ENCODE measurements at regions not wholly inside any gene's neighbourhood (a gene's known extent, or its start where the extent isn't known, plus 50 kb on each side); places are given as distances from the start of the nearest gene placed in this dataset.

DNA sequence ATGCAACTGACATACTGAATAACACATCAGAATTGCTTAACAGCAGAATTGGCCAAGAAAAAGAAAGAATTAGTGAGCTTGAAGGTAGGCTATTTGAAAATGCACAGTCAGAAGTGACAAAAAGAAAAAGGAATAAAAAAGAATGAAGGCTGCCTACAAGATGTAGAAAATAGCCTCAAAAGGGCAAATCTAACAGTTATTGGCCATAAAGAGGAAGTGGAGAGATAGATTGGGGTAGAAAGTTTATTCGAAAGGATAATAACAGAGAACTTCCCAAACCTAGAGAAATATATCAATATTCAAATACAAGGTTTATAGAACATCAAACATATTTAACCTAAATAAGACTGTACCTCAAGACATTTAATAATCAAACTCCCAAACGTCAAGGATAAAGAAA, 67.5 kb downstream of the ATP6V1G3 start:
- DNase-seq, result no peak

DNA sequence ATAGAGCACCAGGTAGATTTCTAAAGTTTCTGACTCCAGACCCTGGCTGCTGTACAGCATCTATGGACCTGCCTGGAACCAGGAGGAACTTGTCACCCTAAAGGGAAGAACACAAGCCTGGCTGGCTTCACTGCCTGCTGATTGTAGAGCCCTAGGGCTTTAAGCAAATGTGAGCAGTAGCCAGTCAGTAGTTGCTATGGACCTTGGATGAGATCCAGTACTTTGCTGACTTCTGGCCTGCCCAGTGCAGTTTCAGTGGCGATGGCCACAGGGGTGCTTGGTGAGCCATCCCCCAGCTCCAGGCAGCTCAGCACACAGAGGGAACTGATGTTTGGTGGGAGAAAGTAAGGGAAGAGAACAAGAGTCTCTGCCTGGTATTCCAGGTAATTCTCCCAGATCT, 68.4 kb downstream of the ATP6V1G3 start:
- no peak for DNase-seq

DNA sequence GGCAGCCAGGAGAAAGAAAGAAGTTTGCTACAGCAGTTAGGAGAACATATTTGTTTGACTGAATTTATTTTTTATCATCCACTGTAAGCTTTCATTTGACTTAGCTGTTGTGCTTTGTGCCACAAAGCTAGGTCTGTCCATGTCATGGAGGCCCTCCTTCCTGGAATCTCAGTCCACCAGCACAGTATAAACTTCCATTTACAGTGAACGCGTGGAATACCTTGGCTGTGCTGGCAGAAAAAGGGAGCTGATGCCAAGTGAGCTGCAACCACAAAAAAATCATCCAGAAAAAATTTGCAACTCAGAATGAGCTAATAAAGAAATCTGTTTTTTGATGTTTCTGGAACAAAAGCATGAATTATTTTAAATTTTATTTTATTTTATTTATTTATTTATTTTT, 72.6 kb downstream of the ATP6V1G3 start:
- DNase-seq, result no peak

DNA sequence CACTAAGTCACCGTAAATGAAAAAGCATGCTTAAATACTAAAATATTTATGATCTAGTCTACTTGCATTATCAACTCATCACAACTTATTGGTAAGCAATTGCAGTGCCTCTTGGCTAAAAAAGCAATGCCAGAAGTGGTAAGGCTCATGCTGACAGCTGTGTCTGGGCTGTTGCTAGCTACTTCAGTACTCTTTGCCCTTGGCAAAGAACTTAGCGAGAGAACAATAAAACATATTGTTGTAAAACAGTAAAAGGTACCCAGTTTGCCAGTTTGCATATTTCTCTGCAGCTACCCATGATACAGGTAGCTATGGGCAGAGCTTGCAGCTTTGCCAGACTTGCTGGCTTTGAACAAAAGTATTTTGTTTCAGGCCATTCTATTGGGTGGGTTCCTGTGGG, 73.1 kb downstream of the ATP6V1G3 start:
- DNase-seq, result no peak

DNA sequence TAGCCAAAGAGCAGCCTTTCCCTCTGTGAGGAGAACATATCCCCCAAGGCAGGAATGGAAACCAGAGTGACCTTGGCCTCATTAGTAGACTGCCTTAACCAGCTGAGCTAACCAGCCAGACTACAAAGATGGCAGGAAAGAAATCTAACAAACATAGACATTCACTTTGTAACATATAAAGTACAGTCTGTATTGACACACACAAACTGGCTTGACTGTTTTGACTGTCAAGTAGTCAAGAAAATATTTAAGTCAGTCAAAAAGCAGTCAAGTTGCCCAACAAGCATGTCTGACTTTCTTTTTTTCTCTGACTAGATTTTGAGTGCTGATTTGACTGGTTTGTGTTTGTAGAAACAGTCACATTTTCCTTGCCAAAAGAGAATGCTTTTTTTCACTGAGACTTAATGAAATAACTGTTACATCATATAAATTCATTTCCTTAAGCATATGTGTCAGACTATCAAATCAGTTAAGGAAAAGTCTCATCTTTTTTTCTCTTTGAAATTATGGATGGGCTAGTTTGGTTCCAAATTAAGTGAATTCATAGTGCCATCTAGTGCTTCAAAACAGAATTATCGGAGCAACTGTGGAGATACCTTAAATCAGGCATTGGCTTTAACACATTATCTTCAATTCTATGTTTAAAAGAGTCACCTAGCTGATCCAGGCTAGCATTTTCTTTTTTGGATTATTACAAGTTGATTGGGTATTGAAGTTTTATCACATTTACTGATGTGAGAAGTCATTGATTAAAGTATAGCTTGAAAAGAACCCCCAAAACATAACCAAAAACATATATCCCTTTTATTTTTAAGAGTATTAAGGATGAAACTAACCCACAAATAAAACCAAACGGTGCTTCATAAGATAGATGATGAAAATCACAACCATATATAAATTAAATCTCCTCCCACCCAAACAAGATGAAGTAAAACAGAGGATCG, 75.0 kb downstream of the ATP6V1G3 start:
- peak; percentile 26 for DNase-seq

DNA sequence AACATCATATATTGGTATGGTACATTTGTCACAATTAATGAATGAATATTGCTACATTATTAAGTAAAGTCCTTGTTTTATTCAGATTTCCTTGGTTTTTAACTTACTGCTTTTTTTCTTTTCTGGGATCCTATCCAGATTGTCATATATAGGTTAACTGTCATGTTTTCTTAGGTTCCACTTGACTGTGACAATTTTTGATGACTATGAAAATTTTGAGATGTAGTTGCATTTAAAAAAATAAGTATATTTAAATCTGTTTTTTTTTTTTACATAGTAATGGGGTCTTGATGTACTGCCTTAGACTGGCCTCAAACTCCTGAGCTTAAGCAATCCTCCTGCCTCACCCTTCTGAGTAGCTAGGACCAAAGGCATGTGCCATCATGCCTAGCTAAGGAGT, 76.8 kb downstream of the ATP6V1G3 start:
- no peak for DNase-seq

DNA sequence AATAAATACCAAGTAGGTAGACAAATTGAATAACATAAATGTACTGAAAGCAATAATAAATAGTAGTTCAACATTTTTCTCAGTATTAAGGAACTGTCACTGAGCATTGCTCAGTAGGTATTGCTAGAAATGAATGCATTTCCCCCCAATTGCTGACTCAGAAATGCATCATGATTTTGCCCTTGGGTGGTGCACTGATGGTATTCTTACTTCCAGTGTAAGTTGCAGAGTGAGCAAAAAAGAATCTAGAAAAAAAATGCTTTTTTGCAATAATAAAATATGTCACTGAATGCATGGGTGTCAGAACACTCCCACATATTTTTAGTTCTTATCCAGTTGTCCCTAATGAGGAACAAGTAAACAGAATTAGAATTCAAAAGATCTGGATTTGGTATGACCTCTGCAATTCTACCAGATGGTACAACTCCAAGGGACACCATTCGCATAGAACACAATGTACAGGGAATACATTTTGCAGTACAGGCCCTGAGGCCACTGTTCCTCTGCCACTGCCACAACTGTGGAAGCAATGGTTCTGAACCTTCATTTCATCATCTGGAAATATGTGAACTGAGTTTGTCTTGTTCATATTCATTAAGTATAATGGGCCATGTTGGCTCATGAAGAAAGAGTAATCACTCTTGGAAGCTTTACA, 78.0 kb downstream of the ATP6V1G3 start:
- DNase-seq, result no peak

DNA sequence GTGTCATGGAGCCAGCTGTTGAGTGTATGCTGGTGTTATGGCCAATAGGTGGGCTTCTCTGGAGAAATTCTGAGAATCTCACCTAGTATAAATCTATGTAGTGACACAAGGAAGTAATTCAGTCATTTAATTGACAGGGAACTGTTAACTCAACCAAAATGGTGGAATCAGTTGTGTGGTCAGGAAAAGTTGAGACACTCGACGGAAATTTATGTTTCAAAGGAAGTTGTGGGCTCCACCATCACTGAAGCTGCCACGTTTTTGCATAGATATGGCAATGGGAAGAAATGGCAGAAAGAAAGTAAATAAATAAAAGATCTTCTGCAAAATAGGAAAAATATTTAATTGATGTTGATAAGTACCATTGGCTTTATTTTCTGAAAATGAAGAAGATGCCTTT, 84.5 kb downstream of the ATP6V1G3 start:
- no peak for DNase-seq

DNA sequence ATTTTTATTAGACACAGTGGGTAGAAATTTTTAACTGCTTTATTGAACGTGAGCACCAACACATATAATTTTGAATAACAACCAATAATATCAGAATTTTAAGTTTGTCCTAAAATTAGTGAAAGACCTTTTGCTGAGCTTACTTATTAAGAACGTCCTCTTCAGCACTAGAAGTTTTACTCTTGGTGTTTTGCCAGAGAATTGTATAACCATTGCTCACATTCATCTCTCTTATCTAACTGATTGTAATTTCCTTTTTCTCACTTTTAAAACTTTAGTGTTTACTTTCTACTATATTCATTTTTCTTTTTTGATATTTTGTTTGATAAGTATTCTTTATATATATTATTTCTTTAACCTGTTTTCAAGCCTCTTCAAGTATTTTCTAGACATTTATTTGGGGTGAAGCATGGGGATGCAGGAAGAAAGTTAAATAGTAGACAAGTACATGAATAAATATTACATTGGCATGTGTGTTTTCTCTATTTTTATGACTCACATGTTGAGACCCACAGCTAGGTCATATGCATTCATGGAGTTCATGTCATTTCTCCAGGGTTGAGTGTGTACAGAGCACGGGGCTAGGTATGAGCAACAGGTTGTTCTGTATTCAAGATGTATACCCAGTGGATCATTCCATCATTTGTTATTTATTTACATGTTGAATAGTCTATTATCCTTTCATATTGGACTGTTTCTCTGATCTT, 90.6 kb downstream of the ATP6V1G3 start:
- DNase-seq, result no peak

DNA sequence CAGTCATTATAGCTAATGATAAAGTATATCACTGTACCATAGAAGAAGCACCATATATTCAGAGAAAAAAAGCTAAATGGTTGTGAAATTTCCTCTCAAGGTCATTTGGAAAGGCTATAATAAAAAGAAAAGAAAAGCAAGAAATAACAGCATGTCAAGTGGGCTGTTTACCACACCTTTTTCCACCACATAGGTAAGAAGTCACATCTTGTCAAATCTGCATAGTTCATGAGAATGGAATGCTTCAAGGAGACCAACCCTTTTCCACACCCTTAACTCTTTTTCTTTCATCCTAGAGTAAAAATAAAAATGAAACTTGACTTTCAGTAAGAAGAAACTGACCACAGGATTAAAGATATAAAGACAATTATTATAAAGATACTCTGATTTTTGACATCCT, 91.2 kb downstream of the ATP6V1G3 start:
- no peak for DNase-seq

DNA sequence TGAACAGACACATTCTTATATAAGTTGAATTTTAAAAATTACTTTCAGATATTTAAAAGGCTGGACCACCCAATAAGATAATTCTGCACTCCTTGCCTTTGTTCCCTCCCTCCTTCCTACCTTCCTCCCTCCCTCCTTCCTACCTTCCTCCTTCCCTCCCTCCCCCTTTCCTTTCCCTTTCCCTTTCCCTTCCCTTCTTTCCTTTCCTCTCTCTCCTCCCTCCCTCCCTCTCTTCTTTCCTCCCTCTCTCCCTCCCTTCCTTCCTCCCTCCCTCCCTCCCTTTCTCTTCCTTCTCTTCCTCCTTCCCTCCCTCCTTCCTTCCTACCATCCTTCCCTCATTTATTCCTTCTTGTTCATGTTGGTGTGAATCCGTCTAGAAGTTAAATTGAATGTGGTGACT, 93.0 kb downstream of the ATP6V1G3 start:
- no peak for DNase-seq

DNA sequence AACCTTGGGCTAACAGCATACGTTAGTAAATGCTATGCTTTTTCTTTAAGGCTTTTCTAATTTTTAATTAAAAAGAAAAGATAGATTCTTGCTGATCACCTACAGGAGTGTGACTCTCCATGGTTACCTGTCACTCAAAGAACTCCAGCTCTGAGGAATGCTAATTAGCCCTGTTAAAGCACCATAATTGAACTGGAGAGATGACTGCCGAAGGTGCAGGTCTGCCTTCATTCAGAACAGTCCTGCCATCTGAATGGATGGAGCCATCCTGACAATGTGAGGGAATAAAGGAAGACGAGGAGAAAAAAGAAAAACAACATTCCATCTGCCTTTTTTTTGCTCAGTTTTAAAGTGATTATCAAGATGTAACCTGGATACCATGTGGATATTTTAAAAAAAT, 94.6 kb downstream of the ATP6V1G3 start:
- no peak for DNase-seq

DNA sequence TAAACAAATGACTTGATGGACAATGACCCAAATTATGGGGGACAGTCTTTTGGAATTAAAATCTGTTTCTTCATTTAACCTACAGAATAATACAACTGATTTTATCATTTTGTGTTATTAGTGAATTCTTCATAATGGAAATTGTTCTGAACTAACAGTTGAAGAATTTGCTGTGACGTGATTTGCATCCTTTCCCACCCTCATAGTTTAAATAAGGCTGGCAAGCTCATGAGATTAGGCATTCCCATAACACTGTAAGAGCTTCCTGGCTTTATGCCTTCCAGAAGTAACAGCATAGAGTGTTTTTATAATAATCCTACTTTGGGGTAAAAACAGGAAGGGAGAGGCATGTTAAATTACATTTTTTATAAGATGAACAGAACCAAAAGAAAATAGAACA, 95.7 kb downstream of the ATP6V1G3 start:
- DNase-seq, result no peak

DNA sequence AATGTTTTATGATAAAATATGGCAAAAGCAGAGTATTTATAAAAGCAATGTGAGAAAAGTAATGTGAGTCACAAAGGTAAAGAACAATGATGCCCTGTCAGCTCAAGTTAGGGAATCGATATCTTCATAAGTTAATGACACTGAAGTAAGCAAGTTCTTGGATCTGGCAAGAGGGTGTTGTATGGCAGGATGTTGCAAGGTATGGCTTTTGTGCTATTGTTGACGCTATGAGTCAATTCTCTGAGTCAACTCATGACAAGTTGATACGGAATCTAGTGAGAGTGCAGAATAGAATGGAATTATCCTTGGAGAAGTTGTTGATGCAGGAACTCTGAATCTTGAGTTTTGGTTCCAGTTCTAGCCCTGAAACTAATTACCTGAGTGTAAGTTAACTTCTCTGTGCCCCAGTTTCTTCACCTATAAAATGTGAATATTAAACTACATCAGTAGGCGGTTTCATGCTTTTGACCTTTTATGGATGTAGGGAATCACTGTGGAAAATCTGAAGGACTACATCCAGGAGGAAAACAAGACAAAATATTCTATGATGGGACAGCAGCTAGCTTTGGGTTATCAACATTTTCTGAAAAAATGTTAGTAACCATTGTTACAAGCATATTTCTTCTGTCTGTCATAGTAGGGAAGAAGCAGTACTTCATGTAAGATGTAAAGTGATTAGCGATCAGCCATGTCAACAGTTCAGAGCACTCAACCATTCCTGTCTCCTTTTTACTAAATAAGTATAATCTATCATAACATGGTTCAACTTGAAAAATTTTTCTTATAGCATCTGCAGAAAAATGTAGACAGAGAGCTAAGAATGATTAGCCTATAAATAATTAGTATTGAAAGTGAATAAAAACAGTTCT, 96.9 kb downstream of the ATP6V1G3 start:
- no peak for DNase-seq

DNA sequence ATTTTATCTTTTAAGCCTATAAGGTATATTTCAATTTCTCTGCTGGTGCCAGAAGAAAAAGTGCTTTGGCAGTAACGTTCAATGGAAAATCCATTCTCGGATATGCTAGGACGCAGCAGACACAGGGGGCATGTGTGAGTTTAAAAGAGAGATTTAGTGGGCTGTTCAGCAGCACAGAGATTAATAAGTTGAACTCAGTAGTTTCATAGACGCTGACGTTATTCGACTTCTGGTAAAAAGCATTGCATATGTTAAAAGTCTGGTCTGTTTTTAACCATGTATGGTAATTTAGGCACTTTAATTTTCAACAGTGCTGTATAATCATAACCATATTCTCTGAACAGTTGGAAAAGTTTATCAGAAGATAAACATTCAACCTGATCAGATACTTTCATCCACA, 99.6 kb downstream of the ATP6V1G3 start:
- no peak for DNase-seq

DNA sequence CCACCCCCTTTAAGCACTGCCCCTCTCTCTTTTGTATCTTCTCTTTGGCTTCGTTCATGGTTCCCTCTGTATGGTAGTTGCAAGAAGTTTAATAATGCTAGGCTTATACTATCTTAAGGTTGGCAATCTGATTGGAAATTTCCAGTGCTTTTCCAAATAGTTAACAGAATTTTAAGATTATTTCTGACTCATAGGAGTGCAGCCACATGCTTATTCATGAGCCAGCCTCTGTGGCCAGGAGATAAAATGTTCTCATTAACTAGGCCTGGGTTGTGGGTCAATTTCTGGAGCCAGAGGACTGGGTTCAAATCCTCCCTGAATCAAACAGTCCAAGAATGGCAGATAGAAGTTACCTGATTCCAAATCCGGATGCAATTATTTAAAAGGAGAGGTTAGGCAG, 103.1 kb downstream of the ATP6V1G3 start:
- DNase-seq, result no peak

DNA sequence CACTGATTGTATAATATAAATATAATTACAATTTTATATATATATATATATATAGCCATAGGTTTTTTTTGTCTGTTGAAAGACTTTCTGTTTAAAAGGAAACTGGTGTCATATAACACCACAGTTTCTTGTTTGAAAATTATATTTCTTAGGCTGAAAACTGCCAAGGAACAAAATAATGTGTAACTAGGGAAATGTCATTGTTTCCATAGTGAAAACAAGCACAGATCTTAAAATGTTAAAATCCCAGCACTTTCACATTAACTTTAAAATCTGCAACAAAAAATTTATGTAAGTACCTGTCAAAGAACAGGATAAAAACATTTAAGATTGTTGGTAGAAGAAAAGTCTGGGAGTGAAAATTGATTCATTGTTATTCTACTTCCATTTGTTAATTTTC, 104.2 kb downstream of the ATP6V1G3 start:
- no peak for DNase-seq

DNA sequence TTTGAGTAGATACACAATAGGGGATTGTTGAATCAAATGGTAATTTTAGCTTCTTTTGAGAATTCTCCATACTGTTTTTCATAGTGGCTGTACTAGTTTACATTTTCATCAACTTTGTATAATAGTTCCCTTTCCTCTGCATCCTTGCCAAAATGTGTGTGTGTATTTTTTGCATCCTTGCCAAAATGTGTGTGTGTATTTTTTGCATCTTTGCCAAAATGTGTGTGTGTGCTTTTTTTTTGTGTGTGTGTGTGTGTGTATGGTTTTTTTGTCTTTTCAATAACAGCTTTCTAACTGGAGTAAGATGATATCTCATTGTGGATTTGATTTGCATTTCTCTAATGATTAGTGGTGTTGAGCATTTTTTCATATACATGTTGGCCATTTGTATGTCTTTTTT, 105.4 kb downstream of the ATP6V1G3 start:
- no peak for DNase-seq

DNA sequence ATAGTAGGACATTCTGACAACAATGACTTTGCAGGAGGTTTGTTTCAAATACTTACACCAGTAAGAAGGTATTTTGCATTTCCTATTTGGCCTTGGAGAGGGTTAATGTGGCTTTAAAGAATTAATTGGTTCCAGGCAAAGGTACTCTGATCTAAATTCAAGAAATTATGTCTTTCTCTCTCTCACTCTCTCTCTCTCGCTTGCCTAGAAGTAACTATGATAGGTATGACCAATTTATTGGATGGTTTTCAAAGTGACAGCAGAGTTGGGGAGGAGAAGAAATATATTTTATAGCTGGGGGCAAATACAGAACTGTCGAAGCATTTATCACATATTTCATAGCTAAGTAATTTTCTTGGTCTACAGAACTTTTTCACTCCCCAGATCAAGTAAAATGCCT, 116.0 kb downstream of the ATP6V1G3 start:
- no peak for DNase-seq

DNA sequence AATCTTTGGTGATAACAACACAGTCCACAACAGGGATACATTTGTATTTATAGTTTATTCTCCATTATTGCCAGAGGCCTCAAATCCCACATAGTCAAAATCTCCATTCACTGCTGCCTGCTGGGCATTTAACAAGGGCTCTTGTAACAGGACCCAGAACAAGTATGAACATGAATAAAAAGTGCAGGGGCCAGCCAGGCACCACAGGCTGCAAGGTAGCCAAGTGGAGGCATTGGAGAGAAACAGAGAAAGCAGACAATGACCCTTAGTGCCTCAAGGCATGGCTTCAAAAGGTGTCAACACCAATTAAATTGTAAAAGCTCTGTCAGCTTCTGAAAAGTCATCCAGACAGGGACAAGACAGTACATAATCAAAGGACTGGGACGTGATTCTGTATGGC, 116.8 kb downstream of the ATP6V1G3 start:
- no peak for DNase-seq

DNA sequence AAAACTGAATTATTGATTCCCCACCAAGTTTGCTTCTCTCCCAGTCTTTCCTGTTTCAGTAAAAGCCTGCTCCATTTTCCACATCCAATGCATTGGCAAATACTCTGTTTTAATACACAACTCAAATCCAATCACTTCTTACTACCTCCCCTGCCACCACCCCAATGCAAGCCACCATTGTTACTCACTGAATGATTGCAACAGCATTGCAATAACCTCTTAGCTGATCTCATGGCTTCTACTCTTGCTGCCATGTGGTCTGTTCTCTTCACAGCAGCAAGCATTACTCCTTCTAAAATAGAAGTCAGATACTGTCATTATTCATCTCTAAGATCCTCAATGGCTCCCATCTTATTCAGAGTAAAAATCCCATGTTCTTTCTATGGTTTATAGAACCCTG, 123.4 kb downstream of the ATP6V1G3 start:
- DNase-seq, result no peak

DNA sequence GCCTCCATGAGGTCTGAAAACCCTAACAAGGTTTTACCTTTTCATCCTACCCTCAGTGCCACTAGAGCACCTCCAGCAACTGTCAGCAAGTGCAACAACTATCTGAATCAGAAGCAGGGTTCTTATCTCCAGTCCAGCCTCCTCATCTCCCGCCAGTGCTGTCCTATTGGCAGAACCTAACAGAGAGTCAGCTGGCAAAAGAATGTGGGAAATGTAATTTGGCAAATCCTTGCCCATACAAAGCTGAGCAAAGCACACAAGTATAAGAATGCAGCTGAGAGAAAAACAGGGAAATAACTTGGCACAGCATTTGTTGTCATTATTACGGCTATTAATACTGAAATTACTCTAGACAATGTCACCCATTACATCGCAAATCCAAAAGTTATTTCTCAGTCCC, 124.2 kb downstream of the ATP6V1G3 start:
- DNase-seq, result no peak

DNA sequence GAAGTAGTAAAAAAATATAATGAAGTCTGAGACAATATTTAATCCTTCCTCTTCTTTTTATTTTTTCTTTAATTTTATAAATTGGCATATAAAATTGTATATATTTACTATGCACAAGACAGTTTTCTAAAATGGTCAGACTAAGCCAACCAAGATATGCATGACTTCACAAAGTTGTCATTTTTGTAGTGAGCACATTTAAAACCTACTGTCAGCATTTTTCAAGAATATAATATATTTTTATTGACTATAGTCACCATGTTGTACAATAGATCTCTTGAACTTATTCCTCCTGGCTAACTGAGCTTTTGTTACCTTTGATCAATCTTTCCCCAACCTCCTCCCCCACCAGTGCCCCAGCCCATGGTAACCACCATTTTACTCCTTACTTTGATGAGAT, 129.2 kb downstream of the ATP6V1G3 start:
- DNase-seq, result no peak
